Testis (tissue), 2 donors: ENCODE measurements at regions not wholly inside any gene's neighbourhood (a gene's known extent, or its start where the extent isn't known, plus 50 kb on each side); places are given as distances from the start of the nearest gene placed in this dataset.

Experiments used
- DNase-seq: peaks from one replicate; pipeline ENCODE4 v3.0.0-alpha.2; 2019
- H3K27ac ChIP-seq, 2 donors: fragments of 200-600 bp; sonication (generic); one replicate each; pipeline ENCODE4 v1.5.1; 2019
- H3K27me3 ChIP-seq: fragments of 200-600 bp; sonication (generic); one replicate; pipeline ENCODE4 v1.5.1; 2019
- H3K36me3 ChIP-seq: fragments of 200-600 bp; sonication (generic); one replicate; pipeline ENCODE4 v1.5.1; 2017; ENCODE audit warnings: low read depth; ENCODE audit errors: missing control alignments
- H3K4me1 ChIP-seq: fragments of 200-600 bp; sonication (generic); one replicate; pipeline ENCODE4 v1.5.1; 2019
- H3K4me3 ChIP-seq, 2 donors: fragments of 200-600 bp; sonication (generic); one replicate each; pipeline ENCODE4 v1.5.1; 2017 to 2019
- H3K9me3 ChIP-seq: fragments of 200-600 bp; sonication (generic); one replicate; pipeline ENCODE4 v1.5.1; 2017
- CTCF ChIP-seq, 3 experiments: fragments of 450-650 bp in 2 of 3; fragments of 200-600 bp in 1 of 3; sonication (generic) in 1 of 3; IDR thresholded peaks; one replicate each; pipeline ENCODE4 v1.5.1; 2016 to 2019; ENCODE audit warnings: antibody characterized with exemption in 3 of 3, mild to moderate bottlenecking in 2 of 3, moderate library complexity in 1 of 3
- POLR2A ChIP-seq: fragments of 450-650 bp; IDR thresholded peaks from one replicate; pipeline ENCODE4 v1.6.1; 2017; ENCODE audit warnings: antibody characterized with exemption, mild to moderate bottlenecking, moderate library complexity
- WGBS, 2 donors: methylation state at CpG; one replicate each; pipeline ENCODE4 v1.1.5; 2018; 5-methylcytosine and 5-hydroxymethylcytosine counted together
- intact Hi-C: fragments of 100-400 bp; cut with DNase I; formaldehyde crosslinking; loops from one replicate; pipeline ENCODE4 v1.15.1; 2023; ENCODE audit warnings: low total_unique reads

- H3K4me1 ChIP-seq, result no peaks in the 10 kb centered on the region
- intact Hi-C loops, result no loop called here
- H3K27ac ChIP-seq, result no peak overlapping the region
- no peaks in the 10 kb centered on the region for H3K36me3 ChIP-seq
- no peak for DNase-seq
- TF ChIP-seq CTCF (IDR thresholded peaks at IDR 0.05) (no peak), POLR2A (no peak)
- no peak overlapping the region for H3K4me3 ChIP-seq
- H3K9me3 ChIP-seq, result no peaks in the 10 kb centered on the region
- H3K27me3 ChIP-seq, result no peaks in the 10 kb centered on the region
- WGBS, 2 donors, result 90 to 93% methylated on average over 3 of the region's 3 CpGs
These were observed 63.5 kb downstream of the PCDH18 start for GRCh38 chr4:137468836-137469235.

DNA sequence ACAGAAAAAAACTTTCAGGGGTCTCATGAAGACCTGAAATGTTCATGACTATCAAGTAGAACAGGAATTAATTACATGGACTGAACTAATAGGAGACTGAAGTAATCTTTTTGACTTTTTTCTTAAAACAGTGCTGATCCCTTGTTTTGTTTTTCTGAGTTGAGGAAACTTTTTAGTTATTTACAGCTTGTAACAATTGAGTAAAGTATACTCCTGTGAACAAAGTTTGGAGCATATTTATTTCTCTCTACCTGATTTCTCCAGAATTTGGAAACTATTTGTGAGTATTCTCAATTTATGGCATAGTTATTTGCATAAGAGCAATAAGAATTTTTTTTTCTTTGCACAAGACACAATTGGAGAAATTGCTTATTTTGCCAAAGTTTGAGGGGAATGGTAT lies 64.8 kb downstream of the PCDH18 start:
- DNase-seq, result no peak
- TF ChIP-seq CTCF (IDR thresholded peaks at IDR 0.05) (no peak), POLR2A (no peak)
- intact Hi-C loops, result no loop called here
- H3K4me3 ChIP-seq, result no peak overlapping the region
- no peaks in the 10 kb centered on the region for H3K36me3 ChIP-seq
- H3K27ac ChIP-seq, result no peak overlapping the region
- H3K27me3 ChIP-seq, result no peaks in the 10 kb centered on the region
- no peaks in the 10 kb centered on the region for H3K4me1 ChIP-seq
- no peaks in the 10 kb centered on the region for H3K9me3 ChIP-seq

DNA sequence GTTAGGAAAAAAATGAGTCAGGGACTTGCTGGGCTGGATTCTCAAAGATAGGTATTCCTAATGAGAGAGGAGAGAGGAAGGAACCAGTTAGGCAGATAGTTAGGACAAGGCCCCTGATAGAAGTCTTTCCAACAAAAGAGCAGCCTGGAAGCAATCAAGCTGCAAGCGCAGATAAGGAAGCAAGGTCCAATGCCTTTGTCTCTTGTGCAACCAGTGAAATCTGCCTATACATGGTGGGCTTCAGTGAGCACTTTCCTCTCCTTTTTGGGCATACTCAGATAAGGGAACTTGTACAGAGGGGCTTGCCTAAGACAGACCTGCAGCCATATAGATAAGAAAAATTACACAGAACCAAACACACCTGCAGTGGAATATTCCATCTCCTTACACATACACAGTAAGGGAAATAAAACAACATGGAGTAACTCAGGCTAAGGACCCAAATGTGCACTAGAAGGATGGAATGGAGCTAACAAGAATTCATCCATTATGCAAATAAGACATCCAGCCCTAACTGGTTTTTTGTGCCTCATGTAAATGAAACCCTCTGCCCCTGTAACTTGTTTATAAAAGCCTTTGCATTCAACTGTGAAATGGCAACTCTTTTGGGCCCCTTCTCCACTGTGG lies 68.8 kb downstream of the PCDH18 start:
- Histone ChIP-seq H3K36me3 (no peaks in the 10 kb centered on the region), H3K27ac (no peak overlapping the region), H3K9me3 (no peaks in the 10 kb centered on the region), H3K4me1 (no peaks in the 10 kb centered on the region), H3K4me3 (no peak overlapping the region), H3K27me3 (no peaks in the 10 kb centered on the region)
- no peak for TF ChIP-seq POLR2A
- no peak for TF ChIP-seq CTCF (IDR thresholded peaks at IDR 0.05)
- 83 to 86% methylated on average over 1 of the region's 1 CpG for WGBS, 2 donors
- no peak for DNase-seq
- intact Hi-C loops, result no loop called here

- no peaks in the 10 kb centered on the region for H3K27me3 ChIP-seq
- no peaks in the 10 kb centered on the region for H3K4me1 ChIP-seq
- no peak overlapping the region for H3K27ac ChIP-seq
- no peak overlapping the region for H3K4me3 ChIP-seq
- intact Hi-C loops, result no loop called here
- no peaks in the 10 kb centered on the region for H3K36me3 ChIP-seq
- TF ChIP-seq CTCF (IDR thresholded peaks at IDR 0.05), result no peak
- no peak for TF ChIP-seq POLR2A
- no peaks in the 10 kb centered on the region for H3K9me3 ChIP-seq
- DNase-seq, result no peak
- WGBS, 2 donors, result 84 to 92% methylated on average over 5 of the region's 5 CpGs
These were observed 76.5 kb downstream of the PCDH18 start for GRCh38 chr4:137455647-137456321.

DNA sequence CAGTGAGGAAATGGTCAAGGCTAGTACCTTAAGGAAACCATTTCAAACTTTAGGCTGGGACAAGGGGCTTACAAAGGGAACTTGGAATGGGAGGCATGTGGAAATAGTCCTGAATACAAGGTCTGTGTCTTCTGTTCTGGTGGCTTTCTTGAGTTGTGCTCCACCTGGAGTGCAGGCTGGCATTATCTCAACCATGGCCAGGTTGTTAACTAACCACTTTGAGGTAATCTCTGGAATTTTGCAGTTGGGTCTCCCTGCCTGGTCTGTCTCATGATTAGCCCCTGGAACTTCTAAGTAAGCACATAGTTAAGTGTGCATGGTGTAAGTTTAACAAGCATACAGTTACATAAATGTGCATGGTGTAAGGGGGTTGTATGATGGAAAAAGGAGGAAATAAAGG lies 77.5 kb downstream of the PCDH18 start:
- H3K27ac ChIP-seq, result no peak overlapping the region
- no peaks in the 10 kb centered on the region for H3K36me3 ChIP-seq
- TF ChIP-seq POLR2A, result no peak
- no peak for TF ChIP-seq CTCF (IDR thresholded peaks at IDR 0.05)
- no peaks in the 10 kb centered on the region for H3K4me1 ChIP-seq
- intact Hi-C loops, result no loop called here
- H3K27me3 ChIP-seq, result no peaks in the 10 kb centered on the region
- H3K4me3 ChIP-seq, result no peak overlapping the region
- no peak for DNase-seq
- no peaks in the 10 kb centered on the region for H3K9me3 ChIP-seq
